ENCODE measurements at regions not wholly inside any gene's neighbourhood (a gene's known extent, or its start where the extent isn't known, plus 50 kb on each side); places are given as distances from the start of the nearest gene placed in this dataset.

DNA sequence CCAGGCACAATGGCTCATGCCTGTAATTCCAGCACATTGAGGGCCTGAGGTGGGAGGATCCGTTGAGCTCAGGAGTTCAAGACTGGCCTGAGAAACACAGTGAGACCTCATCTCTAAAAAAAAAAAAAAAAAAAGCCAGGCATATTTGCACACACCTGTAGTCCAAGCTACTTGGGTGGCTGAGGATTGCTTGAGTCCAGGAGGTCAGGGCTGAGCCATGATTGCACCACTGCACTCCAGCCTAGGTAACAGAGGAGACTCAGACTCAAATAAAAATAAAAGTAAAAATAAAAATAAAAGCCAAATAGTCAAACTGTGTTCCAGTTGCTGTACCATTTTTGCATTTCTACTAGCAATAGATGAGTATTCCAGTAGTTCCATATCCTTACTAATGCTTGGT is 616.0 kb downstream of the KIF4B start:
- DNase-seq = no peak
- TF ChIP-seq POLR2A (IDR thresholded peaks at IDR 0.05) (no peak), POLR2AphosphoS5 (IDR thresholded peaks at IDR 0.05) (no peak), EP300 (IDR thresholded peaks at IDR 0.05) (no peak)
- TF ChIP-seq, protein P1, sequence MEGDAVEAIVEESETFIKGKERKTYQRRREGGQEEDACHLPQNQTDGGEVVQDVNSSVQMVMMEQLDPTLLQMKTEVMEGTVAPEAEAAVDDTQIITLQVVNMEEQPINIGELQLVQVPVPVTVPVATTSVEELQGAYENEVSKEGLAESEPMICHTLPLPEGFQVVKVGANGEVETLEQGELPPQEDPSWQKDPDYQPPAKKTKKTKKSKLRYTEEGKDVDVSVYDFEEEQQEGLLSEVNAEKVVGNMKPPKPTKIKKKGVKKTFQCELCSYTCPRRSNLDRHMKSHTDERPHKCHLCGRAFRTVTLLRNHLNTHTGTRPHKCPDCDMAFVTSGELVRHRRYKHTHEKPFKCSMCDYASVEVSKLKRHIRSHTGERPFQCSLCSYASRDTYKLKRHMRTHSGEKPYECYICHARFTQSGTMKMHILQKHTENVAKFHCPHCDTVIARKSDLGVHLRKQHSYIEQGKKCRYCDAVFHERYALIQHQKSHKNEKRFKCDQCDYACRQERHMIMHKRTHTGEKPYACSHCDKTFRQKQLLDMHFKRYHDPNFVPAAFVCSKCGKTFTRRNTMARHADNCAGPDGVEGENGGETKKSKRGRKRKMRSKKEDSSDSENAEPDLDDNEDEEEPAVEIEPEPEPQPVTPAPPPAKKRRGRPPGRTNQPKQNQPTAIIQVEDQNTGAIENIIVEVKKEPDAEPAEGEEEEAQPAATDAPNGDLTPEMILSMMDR (IDR thresholded peaks at IDR 0.05) = no peak
- no peaks in the 10 kb centered on the region for H3K4me1 ChIP-seq
- peaks cover 0 to 9% (median 0%) of the 10 kb centered on the region in 4 donors for H3K9me3 ChIP-seq
- WGBS, 2 donors = 77 to 100% methylated on average over 1 of the region's 1 CpG
- no peak overlapping the region for H3K27ac ChIP-seq
- ATAC-seq (ENCODE audit: low FRiP score in 2 of 2) = no peak
- H3K36me3 ChIP-seq = no peaks in the 10 kb centered on the region
- no peaks in the 10 kb centered on the region for H3K27me3 ChIP-seq
- H3K4me3 ChIP-seq = no peak overlapping the region

DNA sequence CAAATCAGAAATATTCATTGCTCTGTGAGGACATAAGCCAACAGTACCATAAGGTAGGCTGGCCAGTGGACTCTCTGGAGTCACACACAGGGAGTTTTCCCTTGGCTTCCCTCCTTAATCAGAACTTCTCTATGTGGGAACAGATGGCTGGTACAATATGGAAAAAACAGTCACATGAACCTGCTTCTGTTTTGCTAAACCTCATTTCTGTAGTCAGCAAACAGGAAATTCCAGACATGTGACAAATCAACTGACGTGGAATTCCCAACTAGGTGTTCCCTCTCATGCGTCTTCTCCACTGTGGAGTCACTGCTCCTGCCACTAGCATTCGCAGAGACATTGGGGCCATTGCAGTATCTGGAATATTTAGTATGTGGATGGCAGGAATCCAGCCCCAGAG is 617.6 kb downstream of the KIF4B start:
- Histone ChIP-seq H3K27ac (no peak overlapping the region), H3K4me1 (no peaks in the 10 kb centered on the region), H3K36me3 (no peaks in the 10 kb centered on the region), H3K4me3 (no peak overlapping the region), H3K27me3 (no peaks in the 10 kb centered on the region), H3K9me3 (peaks cover 0 to 9% (median 0%) of the 10 kb centered on the region in 4 donors)
- TF ChIP-seq POLR2AphosphoS5 (IDR thresholded peaks at IDR 0.05) = no peak
- no peak for TF ChIP-seq POLR2A (IDR thresholded peaks at IDR 0.05)
- TF ChIP-seq, protein P1 (IDR thresholded peaks at IDR 0.05) = no peak
- no peak for DNase-seq
- WGBS, 2 donors = 49 to 50% methylated on average over 3 of the region's 3 CpGs
- ATAC-seq (ENCODE audit: low FRiP score in 2 of 2) = no peak

DNA sequence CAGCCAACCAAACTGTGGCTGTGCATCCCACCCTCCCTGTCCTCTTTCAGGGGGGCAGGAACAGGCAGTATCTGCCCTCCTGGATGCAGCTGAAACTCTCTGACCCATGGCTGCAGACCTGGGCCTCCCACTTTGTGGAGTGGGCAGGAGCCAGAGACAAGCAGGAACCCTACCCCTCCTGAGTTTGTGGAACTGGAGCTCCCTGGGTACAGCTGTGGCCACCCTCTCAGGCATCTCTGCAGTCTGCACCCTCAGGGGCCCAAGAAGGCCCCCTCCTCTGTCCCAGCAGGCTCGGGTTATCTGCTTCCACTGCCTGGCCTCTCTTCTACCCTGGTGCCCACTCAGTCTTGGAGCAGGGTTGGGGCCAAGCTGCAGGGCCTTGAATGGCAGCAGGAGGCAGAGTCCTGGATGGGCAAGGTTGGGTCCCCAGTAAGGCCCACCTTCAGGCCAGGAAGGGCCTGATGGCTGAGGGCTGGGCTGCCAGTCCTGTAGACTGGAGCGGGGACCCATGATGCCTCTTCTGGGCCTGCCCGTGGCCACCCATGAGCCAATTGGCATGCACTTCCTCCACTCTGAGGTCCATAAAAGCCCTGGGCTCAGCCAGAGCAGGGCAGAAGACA is 619.9 kb downstream of the KIF4B start:
- Histone ChIP-seq H3K4me3 (no peak overlapping the region), H3K27me3 (no peaks in the 10 kb centered on the region), H3K4me1 (no peaks in the 10 kb centered on the region), H3K9me3 (peaks cover 0 to 9% (median 0%) of the 10 kb centered on the region in 4 donors), H3K27ac (no peak overlapping the region), H3K36me3 (no peaks in the 10 kb centered on the region)
- WGBS, 2 donors = 80 to 90% methylated on average over 1 of the region's 3 CpGs
- TF ChIP-seq, protein P1 (IDR thresholded peaks at IDR 0.05) = no peak
- TF ChIP-seq POLR2A (IDR thresholded peaks at IDR 0.05) (no peak), POLR2AphosphoS5 (IDR thresholded peaks at IDR 0.05) (no peak), EP300 (IDR thresholded peaks at IDR 0.05) (no peak)
- DNase-seq (peak in 1 of 2 donors; percentile 30), ATAC-seq (ENCODE audit: low FRiP score in 2 of 2) (no peak)

DNA sequence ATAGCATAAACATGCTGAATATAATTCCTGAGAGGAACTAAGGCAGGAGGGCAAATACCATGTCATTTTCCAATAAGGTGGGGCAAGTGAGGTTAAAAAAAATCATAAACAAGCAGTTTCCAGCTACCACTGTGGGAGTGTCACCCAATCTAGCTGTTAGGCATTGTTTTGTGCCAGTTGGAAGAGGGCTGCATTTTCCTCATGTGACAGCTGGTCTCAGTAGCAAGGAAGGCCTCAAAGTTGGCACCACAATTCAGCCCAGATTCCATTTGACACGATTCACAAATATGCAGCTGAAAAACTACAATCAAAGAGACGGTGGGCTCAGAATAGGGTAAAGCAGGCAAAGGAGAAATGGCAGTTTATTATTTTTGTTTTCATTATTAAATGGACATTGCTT is 636.1 kb downstream of the KIF4B start:
- WGBS, 2 donors = 67 to 79% methylated on average over 2 of the region's 2 CpGs

More for the DNA sequence above, 636.1 kb downstream of the KIF4B start:
- H3K36me3 ChIP-seq = no peaks in the 10 kb centered on the region
- TF ChIP-seq, protein P1 (IDR thresholded peaks at IDR 0.05) = no peak
- TF ChIP-seq EP300 (IDR thresholded peaks at IDR 0.05) (no peak), POLR2AphosphoS5 (IDR thresholded peaks at IDR 0.05) (no peak), POLR2A (IDR thresholded peaks at IDR 0.05) (no peak)
- no peaks in the 10 kb centered on the region for H3K9me3 ChIP-seq
- no peak overlapping the region for H3K4me3 ChIP-seq
- no peaks in the 10 kb centered on the region for H3K27me3 ChIP-seq
- no peaks in the 10 kb centered on the region for H3K4me1 ChIP-seq
- ATAC-seq (ENCODE audit: low FRiP score in 2 of 2) (no peak), DNase-seq (no peak)
- no peak overlapping the region for H3K27ac ChIP-seq
